ENCODE measurements at regions not wholly inside any gene's neighbourhood (a gene's known extent, or its start where the extent isn't known, plus 50 kb on each side); places are given as distances from the start of the nearest gene placed in this dataset.

DNA sequence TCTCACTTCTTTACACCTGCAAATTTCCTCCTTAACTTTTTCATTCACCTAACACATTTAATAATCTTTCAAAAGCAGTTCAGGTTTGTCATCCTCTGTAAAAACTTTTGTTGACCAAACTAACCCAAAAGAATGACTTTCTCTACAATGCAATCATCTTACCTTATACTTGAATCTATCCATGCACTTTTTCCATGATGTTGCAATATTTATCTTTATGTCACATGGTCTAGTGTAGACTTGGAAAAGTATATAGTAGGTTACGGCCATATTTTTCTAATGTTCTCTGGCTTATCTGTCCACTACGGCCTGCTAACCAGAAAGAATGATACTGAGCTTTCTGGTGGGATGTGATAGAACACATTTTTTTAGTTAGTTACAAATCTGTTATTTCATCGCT, 431.0 kb upstream of the SOX9 start:
- DNase-seq: no peak

DNA sequence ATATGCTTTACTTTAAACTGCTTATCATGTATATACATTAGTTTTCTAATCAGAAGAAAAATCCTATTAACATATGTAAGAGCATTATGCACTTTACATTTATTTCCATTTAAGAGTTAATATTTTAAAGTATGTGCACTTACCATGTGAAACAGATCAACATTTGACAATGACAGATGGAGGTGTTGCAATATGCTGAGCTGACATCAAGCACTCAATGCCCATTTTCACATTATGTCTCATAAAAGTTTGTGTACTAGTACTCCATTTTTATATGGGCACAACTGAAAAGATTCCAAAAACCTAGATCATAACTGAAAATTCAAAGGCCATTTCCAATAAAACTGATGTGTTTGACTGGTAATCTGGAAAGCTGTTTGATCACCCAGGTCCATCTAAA, 420.9 kb upstream of the SOX9 start:
- no peak for DNase-seq

DNA sequence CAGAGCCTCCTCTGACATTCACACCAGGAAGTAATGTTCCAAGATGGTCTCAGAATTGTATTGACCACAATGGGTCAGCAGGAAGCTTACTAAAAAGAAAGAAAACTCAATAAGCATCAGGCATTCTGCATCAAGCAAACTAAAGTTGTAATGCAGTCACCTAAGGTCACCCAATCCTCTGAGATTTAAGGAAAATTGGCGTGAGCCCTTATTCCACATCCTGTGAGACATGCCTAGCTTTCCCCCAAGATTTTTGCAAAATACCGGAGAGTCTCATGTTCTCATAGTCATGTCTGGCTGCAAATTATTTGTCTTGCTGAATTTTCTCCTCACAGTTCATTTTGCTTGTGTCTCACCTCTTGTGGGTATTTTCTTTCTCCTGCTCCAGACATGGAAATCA, 417.1 kb upstream of the SOX9 start:
- no peak for DNase-seq

DNA sequence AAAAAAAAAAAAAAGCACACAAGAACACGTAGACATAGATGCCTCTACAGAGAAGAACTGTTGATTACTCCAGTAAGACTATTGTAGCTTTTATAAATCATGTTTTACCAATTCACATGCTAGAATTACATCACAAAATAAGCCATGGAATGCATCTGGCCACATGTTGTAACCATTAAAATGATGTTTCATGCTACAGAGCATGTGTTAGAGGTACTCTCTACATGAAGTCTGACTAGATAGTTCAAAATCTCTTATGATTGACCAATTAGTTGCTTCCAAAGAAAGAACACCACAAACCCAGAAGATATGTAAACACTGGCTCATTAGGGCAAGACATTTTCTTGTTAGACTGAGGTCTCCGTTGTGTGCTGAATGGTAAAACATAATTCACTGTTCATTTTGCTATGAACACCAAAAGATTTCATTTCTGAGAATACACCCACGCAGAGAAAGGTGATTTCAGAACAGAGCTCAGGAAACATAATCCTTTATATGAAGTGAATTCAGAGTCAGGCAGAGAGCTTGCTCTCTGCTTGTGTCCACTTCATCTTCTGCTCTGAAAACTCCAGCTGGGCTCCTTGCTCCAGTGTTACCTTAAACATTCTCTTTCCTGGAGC, 411.4 kb upstream of the SOX9 start:
- DNase-seq: no peak

DNA sequence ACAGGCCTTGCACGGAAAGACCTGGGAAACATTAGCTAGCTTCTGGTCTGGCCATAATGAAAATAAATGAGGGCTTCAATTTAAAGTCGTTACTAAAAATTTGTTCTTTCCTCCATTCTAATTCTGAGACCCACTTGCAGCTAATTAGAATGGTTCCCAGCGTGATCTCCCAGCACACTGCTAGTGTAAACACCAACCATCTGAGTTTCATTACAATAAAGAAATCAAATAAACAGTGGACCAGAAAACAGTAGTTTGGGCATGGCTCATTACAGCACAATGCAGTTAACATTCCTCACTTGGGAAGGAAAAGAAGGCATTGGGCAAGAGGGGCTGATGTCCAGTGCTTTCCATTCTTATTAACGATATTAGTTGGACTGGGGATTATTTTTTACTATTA, 410.9 kb upstream of the SOX9 start:
- DNase-seq: no peak

DNA sequence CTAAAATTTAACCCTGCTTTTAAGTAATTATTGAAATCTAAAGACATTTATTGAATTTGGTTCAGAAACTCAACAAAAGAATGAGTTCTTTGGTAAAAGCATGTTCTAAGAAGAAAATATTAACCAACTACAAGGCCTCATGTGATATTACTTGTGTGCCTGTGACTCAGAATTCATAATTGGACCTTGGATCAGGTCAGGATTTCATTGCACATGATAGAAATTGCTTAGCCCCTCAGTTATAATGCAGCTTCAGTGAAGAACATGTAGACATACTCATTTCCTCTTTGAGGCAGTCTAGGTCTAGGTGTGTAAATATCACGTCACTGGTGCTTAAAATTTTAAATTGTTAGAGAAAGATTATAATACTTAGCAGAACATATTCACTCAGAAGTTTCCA, 410.0 kb upstream of the SOX9 start:
- DNase-seq: no peak

DNA sequence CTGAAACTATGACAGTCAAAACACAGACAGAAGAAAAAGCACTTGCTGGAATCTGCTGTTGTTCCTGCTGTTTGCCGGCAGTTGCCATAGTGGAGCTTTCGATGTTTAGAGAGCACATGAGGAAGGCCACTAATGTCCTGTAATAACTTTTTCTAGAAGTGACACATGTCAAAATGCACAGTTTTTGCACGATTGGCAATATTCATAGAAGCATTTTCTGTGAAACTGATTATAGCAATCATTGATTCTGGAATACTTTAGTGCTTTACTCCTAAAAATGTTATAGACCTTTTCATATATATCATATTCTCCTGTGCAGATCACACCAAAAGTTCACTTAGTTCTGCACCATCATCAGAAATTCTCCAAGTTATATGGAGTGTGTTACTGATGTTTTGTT, 407.0 kb upstream of the SOX9 start:
- no peak for DNase-seq

DNA sequence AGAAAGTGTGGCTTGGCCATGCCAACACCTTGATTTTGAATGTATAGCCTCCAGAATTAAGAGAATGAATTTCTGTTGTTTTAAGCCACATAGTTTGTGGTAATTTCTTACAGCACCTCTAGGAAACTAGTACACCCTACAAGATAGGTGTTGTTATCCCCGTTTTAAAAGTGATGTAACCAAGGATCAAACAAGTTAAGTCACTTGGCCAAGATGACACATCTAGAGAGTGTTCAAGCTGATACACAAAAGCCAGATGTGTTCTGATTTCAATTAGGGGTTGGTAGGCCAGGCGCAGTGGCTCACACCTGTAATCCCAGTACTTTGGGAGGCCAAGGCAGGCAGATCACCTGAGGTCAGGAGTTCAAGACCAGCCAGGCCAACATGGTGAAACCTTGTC, 396.5 kb upstream of the SOX9 start:
- DNase-seq: no peak

DNA sequence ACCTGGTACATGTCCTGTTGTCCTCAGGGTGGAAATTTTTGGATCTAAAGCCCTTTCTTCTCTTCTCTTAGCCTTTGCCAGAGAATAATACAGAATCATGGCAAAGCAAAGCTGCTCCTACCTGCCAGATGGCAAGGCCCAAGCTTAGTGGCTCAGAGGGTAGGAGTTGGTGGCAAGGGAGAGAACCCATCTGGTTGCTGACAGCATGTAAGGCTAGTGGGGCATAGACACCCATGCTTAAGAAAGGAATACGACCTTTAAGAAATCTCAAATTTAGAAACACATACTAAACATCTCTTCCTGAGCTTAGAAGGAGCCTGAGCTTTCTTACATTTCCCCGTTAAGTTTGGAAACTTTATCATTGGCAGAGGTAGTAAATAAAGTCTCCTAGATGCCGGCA, 395.0 kb upstream of the SOX9 start:
- DNase-seq: peak; percentile 36

DNA sequence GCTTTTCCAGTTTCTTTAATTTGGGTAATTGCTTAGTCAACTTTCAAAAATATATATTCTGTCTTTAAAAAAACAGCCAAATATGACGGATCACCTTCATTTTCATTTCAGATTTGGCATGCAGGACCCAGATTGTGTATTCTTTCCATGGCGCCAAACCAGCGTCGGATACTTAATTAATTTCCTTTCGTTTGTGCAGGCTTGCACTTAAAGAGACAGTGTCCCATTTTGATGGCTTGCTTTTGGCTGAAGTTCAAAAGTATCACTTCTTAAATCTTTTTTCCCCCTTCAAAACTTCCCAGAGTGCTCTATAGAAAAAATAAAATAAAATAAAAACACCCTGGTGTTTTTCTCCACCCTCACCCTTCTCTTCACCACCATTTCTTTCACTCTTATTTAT, 394.5 kb upstream of the SOX9 start:
- peak; percentile 36 for DNase-seq

DNA sequence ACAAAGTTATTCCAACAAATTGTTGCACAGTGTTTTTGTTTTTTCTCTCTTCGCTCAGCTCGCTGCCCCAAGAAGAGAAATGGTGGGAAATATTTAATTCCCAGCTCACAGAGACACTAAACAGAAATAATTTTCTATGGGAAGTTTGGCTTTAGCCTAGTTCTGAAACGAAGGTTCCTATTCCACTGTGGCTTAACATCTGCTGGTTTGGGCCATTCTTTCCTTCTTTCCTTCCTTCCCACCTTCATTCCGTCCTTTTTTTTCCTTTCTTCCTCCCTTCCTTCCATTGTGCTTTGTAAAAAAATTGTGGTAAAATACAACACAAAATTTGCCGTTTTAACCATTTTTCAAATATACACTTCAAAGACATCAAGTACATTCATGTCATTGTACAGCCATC, 393.5 kb upstream of the SOX9 start:
- no peak for DNase-seq

DNA sequence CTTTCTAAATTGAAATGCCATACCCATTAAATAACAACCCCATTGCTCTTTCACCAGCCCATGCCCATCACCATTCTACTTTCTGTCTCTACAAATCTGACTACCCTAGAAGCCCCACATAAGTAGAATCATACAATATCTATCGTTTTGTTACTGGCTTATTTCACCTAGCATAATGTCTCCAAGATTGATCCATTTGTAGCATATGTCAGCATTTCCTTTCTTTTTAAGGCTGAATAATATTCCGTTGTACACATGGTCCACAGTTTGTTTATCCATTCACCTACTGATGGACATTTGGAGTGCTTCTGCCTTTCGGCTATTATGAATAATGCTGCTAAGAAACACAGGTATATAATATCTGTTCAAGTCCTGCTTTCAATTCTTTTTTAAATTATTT, 393.1 kb upstream of the SOX9 start:
- no peak for DNase-seq

DNA sequence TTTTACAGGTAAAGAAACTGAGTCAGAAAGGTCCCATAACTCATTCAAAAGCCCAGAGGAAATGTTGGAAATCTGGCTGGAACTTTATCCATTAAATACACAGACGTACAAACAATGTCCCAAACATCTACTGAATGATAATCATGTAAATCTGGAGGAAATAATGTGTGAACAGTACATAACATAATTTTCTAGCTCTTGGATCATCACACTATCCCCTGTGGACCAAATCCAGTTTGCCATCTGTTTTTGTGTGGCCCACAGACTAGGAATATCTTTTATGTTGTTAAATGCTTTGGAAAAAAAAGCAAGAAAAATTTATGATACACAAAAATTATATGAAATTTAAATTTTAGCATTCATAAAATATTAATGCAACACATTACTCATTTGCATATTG, 389.9 kb upstream of the SOX9 start:
- no peak for DNase-seq

DNA sequence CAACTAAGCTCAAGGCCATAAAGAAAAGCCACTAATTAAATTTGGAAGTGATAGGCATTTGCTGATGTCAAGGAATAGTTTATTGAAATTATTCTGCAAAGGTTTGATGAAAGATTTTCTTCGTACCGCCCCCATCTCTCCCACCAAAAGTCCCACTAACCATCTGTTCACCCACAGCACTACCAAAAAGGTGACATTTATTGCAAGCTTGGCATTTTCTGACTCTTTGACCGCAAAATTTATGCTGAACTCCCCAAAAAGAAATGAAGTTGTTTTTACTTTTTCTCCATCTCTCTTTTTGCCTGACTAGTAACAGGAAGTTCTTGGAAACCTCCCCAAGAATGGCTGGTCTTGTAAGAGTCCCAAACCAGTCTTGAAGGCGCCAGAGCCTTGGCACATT, 384.9 kb upstream of the SOX9 start:
- no peak for DNase-seq

DNA sequence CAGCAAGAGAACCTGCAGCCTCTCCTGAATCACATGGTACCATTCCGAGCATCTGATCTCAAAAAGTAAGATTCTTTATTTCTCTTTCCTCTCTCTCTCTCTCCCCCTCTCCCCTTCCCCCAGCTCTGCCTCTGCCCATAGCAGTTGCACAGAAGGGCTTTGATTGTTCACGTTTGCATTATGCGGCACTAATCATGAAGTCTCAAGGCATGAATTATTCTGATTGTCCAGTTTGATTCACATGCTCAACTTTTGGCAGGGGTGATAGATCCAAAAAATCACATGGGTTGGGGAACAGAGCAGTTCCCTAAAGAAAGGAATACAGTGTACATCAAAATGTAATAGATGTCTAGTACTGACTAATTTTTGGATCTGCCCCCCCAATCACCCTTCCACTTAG, 380.0 kb upstream of the SOX9 start:
- DNase-seq: no peak

DNA sequence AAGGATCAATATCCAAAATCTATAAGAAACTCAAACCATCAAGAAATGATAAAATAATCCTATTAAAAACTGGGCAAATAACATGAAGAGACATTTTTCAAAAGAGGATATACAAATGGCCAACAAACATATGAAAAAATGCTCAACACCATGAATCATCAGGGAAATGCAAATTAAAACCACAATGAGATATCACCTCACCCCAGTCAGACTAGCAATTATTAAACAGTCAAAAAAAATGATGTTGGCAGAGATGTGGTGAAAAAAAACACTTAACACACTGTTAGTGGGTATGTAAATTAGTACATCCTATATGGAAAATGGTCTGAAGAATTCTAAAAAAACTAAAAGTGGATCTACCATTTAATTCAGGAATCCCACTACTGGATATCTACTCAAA, 379.0 kb upstream of the SOX9 start:
- no peak for DNase-seq

DNA sequence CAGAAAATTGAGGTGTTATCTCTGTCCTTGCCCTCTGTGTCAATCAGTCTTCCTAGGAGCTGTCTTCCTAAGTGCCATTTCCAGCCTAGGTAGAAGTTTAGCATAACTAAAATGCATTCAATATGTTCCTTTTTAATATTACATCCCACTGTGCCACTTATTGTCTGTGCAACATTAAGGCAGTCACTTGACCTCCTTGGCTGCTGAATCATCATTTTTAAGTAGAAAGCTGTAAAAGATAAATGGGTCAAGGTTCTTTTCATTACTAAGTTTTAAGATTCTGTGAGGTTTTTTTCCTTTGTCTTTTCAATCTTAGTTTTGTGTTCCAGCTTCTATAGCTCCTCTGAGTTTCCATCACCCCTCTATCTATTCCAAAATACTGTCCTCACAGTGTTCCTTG, 371.9 kb upstream of the SOX9 start:
- no peak for DNase-seq

DNA sequence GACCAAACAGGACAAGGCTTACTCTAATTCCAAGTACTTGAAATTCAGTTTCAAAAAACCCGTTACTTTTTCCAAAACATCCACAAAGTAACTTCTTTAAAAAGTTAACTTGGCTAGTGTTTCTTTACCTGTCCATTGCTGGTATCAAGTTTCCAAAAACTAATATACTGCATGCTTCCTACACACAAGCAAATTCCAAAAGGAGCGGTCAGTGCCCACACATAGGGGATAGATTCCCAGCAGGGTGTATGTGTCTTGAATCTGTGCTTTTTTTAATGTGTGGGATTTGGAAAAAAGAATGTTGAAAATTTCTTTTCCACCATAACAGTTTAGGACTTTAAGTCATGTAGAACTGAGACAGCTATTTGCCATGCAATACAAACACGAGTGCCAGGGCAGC, 367.8 kb upstream of the SOX9 start:
- DNase-seq: no peak

DNA sequence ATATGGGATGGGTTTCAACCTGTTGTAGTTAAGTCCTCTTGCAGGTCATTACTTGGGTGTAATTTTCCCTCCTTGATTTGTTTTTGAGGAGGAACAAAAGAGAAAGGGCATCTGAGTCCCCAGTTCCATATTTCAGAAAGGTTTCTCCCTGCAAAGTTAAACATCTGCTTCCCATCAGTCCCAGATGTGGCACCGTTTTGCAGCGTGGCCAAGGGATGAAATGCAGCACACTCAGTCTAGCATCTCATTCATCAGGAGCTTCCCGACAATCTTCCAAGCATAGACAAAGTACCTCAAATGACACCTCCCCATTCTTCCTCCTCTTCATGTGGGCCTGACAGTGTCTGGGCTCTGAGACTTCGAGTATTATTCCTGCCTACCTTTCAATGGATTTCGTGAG, 363.7 kb upstream of the SOX9 start:
- no peak for DNase-seq

DNA sequence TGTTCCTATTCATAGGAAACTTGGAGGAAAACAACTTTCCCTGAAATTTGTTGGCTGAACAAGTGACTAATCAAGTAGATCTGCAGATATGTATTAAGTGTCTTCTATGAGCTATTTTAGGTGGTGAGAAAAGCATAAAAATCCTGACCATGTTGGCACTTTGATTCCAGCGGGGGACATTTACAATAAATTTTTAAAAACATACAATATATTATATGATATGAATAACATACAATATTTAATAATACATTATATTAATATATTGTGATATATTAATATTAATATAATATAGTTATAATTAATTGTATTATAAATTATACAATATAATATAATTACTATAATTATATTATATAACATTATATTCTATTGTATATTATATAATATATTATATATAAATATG, 362.9 kb upstream of the SOX9 start:
- DNase-seq: no peak

DNA sequence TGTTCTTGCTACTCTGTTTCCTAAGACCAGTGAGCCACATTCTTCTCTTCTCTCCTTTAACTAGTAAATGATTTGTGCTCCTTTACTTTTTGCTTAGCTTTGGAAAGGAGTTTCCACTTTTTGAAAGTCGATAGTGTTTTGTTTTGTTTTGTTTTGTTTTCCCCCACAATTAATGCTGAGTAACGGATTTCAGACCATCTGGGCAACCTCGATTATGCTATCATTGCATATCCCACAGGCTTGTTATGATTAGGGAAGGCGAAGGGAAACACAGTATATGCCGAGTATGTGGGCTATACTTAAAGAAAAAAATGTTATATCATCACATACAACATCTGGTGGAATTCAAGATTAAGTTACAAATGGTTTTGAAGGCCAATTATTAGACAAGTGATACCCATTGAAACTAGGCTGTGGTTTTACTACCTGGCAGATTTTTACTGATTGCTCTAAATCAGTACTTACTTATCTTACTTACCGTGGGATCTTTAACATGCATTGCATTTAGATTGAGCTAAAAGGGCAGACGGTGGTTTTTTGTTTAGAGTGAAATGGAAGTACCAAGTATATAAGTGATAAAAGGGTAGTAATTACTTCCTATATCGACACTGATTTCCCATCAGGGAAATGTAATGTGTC, 361.3 kb upstream of the SOX9 start:
- DNase-seq: peak; percentile 75

DNA sequence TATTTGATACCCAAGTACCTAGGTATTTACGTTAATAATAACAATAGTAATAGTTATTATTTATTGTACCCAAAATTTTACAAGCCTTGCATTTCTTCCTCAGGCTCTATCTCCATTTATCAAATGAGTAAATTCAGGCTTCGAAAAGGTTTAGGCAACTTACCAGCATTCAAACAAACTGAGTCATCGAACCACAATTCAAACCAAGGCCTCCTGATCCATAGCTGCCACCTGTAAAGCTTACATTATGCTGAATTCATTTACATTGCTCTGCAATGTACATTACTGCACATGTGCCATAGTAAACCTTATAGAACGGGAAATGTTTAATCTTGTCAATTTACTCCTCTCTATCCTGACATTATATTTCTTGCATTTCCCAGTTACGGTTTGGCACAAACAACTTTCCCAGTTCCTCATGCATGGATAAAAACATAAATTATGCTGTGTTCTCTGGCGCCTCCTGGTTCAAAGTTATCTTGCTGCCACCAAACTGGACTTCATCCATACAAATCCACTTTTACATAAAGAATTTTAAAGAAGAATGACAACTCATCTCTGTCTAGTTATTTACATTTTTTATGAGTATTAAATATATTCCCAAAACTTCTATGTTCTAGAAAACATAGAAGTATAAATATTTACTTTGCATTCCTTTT, 360.6 kb upstream of the SOX9 start:
- DNase-seq: no peak

DNA sequence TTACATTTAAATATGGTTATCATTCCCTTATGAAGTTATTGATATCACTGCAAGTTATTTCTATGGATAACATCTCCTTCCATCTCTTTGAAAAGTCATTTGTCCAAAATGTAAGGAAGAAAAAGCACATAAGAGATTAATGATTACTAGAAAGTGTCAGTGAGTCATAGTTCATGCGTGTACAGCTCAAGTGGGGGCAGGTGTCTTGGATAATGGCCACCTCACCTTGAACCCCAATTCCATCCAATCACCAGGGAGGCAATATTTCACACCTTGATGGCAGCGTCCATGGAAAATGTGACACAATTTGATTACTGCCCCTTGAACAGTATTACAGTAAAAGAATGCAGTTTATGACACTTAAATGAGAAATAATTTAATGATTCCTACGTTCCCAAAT, 358.3 kb upstream of the SOX9 start:
- DNase-seq: no peak

DNA sequence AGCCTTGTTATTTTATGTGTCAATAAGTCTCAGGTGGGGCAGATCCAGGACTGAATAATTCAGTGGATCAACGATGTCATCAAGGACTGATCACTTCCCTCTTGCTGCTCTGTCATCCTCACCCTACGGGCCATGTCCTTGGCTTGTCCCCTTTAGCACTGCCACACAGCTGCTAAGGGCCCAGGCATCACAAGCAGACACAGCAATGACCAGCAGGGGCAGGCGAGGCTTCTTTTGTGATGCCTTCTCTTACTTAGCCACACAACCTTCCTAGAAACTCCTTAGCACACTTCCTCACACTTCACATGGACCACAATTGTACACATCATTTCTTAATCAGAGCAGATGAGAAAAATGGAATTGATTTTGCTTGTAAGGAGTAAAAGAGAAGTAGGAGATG, 356.3 kb upstream of the SOX9 start:
- no peak for DNase-seq

DNA sequence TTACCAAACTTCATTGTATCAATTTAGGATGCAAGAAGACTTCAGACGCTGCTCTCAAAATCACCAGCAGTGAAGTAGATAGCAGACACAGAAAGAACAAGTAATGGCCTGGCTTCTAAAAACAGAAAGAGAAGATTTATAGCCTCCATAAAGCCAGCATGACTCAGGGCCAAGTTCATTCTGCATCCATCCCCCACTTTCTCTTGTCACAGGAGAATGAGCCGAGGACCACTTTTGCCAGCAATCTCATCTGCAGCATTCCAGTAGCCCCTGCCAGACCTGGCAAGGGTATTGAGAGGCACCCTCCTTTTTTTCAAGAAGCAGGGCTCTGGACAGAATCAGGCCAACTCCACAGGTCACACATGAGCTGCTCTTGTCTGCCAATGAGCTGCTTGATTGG, 355.4 kb upstream of the SOX9 start:
- DNase-seq: no peak

All from NCI-H2171 (cell line).